GM21619 (cell line): ENCODE measurements at regions not wholly inside any gene's neighbourhood (a gene's known extent, or its start where the extent isn't known, plus 50 kb on each side); places are given as distances from the start of the nearest gene placed in this dataset.
"Not testable (repeated sequence)": the region's sequence is repeated elsewhere in the genome, so short reads cannot be mapped to it uniquely, and the experiment has no call there.

ENCODE experiments used
- ATAC-seq: cut with Tn5 transposase; IDR thresholded peaks from one replicate; pipeline ENCODE4 v1.9.1; 2021; ENCODE audit not compliant: unreplicated experiment

- no peak for ATAC-seq
Measured at GRCh38 chr20:19890445-19891051, 126.6 kb upstream of the NAA20 start.

GRCh38 chr20:19893356-19893755 is 123.8 kb upstream of the NAA20 start:
- no peak for ATAC-seq

- no peak for ATAC-seq
Measured at GRCh38 chr20:19895761-19896160, 121.4 kb upstream of the NAA20 start.

- no peak for ATAC-seq
Measured at GRCh38 chr20:19897891-19898290, 119.3 kb upstream of the NAA20 start.

- no peak for ATAC-seq
Measured at GRCh38 chr20:19901226-19901625, 115.9 kb upstream of the NAA20 start.

GRCh38 chr20:19903168-19903811 is 113.9 kb upstream of the NAA20 start:
- ATAC-seq = no peak

GRCh38 chr20:19907326-19908056 is 109.7 kb upstream of the NAA20 start:
- ATAC-seq = no peak

GRCh38 chr20:19908576-19908975 is 108.6 kb upstream of the NAA20 start:
- no peak for ATAC-seq

GRCh38 chr20:19909725-19910124 is 107.4 kb upstream of the NAA20 start:
- ATAC-seq = no peak

GRCh38 chr20:19911810-19912382 is 105.3 kb upstream of the NAA20 start:
- ATAC-seq = no peak

GRCh38 chr20:19913349-19913748 is 103.8 kb upstream of the NAA20 start:
- ATAC-seq = no peak

- no peak for ATAC-seq
Measured at GRCh38 chr20:19913927-19914614, 103.1 kb upstream of the NAA20 start.

- ATAC-seq = no peak
Measured at GRCh38 chr20:19915111-19915798, 101.9 kb upstream of the NAA20 start.

- ATAC-seq = no peak
Measured at GRCh38 chr20:19916531-19917485, 100.4 kb upstream of the NAA20 start.

- no peak for ATAC-seq
Measured at GRCh38 chr20:19918965-19919329, 98.2 kb upstream of the NAA20 start.

- ATAC-seq = no peak
Measured at GRCh38 chr20:19920381-19921138, 96.6 kb upstream of the NAA20 start.

- ATAC-seq = no peak
Measured at GRCh38 chr20:19921284-19921793, 95.8 kb upstream of the NAA20 start.

GRCh38 chr20:19921829-19922228 is 95.3 kb upstream of the NAA20 start:
- not testable (repeated sequence) for ATAC-seq

- ATAC-seq = no peak
Measured at GRCh38 chr20:19922716-19923115, 94.4 kb upstream of the NAA20 start.
